Suprapubic skin (tissue), 3 donors: ENCODE measurements at regions not wholly inside any gene's neighbourhood (a gene's known extent, or its start where the extent isn't known, plus 50 kb on each side); places are given as distances from the start of the nearest gene placed in this dataset.

ENCODE experiments used
- POLR2AphosphoS5 ChIP-seq, 3 donors: sonication (generic); formaldehyde crosslinking; IDR thresholded peaks; one replicate each; pipeline ENCODE4 v1.6.1; 2017; ENCODE audit warnings: antibody characterized with exemption in 3 of 3
- TF ChIP-seq, protein P1 (sequence below), 2 donors: fragments of 200-600 bp in 1 of 2; fragments of 450-650 bp in 1 of 2; sonication (generic) in 1 of 2; IDR thresholded peaks; one replicate each; pipeline ENCODE4 v1.5.1; 2016 to 2019; ENCODE audit warnings: antibody characterized with exemption in 2 of 2, mild to moderate bottlenecking in 1 of 2, moderate library complexity in 1 of 2

DNA sequence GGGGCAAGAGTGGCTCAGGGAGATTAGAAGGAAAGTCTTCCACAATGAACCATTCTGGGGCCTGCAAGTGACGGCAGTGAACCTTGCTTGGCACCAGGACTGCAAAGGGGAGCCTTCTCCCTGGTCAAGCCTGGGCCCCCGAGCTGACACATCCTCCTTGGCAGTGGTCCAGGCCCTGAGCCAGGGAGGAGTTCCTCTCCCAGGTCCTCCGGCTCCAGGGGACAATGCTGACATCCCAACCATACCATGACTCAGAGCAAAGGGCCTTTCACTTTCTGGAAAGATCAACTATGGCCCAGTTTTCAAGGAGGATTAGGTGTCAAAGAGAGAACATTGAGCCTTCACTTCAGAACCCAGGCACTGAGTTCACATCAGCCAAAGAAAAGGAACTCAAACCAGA is 756.5 kb upstream of the TBX3 start:
- TF ChIP-seq, protein P1, sequence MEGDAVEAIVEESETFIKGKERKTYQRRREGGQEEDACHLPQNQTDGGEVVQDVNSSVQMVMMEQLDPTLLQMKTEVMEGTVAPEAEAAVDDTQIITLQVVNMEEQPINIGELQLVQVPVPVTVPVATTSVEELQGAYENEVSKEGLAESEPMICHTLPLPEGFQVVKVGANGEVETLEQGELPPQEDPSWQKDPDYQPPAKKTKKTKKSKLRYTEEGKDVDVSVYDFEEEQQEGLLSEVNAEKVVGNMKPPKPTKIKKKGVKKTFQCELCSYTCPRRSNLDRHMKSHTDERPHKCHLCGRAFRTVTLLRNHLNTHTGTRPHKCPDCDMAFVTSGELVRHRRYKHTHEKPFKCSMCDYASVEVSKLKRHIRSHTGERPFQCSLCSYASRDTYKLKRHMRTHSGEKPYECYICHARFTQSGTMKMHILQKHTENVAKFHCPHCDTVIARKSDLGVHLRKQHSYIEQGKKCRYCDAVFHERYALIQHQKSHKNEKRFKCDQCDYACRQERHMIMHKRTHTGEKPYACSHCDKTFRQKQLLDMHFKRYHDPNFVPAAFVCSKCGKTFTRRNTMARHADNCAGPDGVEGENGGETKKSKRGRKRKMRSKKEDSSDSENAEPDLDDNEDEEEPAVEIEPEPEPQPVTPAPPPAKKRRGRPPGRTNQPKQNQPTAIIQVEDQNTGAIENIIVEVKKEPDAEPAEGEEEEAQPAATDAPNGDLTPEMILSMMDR (IDR thresholded peaks at IDR 0.05), result no peak
- no peak for TF ChIP-seq POLR2AphosphoS5 (IDR thresholded peaks at IDR 0.05)
